Mesodermal cell (in vitro differentiated cells): ENCODE measurements at regions not wholly inside any gene's neighbourhood (a gene's known extent, or its start where the extent isn't known, plus 50 kb on each side); places are given as distances from the start of the nearest gene placed in this dataset.

ENCODE experiments used
- H3K27ac ChIP-seq: 2 replicates; pipeline ENCODE4 v1.7.0; 2013; ENCODE audit warnings: mild to moderate bottlenecking, low read depth, low read length, moderate library complexity; ENCODE audit not compliant: severe bottlenecking
- H3K36me3 ChIP-seq: 2 replicates; pipeline ENCODE4 v1.7.1; 2013; ENCODE audit warnings: mild to moderate bottlenecking, low read length, moderate library complexity; ENCODE audit not compliant: control insufficient read depth, insufficient read depth
- H3K4me1 ChIP-seq: one replicate; pipeline ENCODE4 v1.7.1; 2013; ENCODE audit warnings: mild to moderate bottlenecking, low read length; ENCODE audit not compliant: insufficient read depth, control insufficient read depth, poor library complexity, severe bottlenecking
- H3K4me3 ChIP-seq: 2 replicates; pipeline ENCODE4 v1.7.0; 2013; ENCODE audit warnings: low read length, control low read depth, mild to moderate bottlenecking; ENCODE audit not compliant: insufficient read depth, poor library complexity, severe bottlenecking; ENCODE audit errors: extremely low read depth
- H3K9me3 ChIP-seq: 2 replicates; pipeline ENCODE4 v1.7.1; 2013; ENCODE audit warnings: mild to moderate bottlenecking, low read length, moderate library complexity; ENCODE audit not compliant: control insufficient read depth
- WGBS, 2 experiments: methylation state at CpG; one replicate each; pipeline ENCODE4 v1.1.5; 2013; ENCODE audit warnings: missing lambda C conversion rate in 2 of 2; ENCODE audit not compliant: insufficient coverage in 2 of 2; 5-methylcytosine and 5-hydroxymethylcytosine counted together

GRCh38 chr3:46097691-46098241 is 70.5 kb upstream of the XCR1 start:
- Histone ChIP-seq H3K4me3 (no peak overlapping the region), H3K36me3 (no peaks in the 10 kb centered on the region), H3K4me1 (no peaks in the 10 kb centered on the region), H3K27ac (no peak overlapping the region), H3K9me3 (no peaks in the 10 kb centered on the region)
- WGBS, 2 experiments, result 92 to 94% methylated on average over 6 of the region's 6 CpGs

GRCh38 chr3:46096781-46097180 is 69.5 kb upstream of the XCR1 start:
- no peak overlapping the region for H3K4me3 ChIP-seq
- H3K36me3 ChIP-seq, result no peaks in the 10 kb centered on the region
- no peak overlapping the region for H3K27ac ChIP-seq
- no peaks in the 10 kb centered on the region for H3K9me3 ChIP-seq
- H3K4me1 ChIP-seq, result no peaks in the 10 kb centered on the region
- 83 to 94% methylated on average over 4 to 5 of the region's 5 CpGs for WGBS, 2 experiments

GRCh38 chr3:46096336-46096735 is 69.1 kb upstream of the XCR1 start:
- Histone ChIP-seq H3K36me3 (no peaks in the 10 kb centered on the region), H3K9me3 (no peaks in the 10 kb centered on the region), H3K4me3 (no peak overlapping the region), H3K27ac (no peak overlapping the region), H3K4me1 (no peaks in the 10 kb centered on the region)
- WGBS, 2 experiments, result 93 to 100% methylated on average over 3 of the region's 4 CpGs

GRCh38 chr3:46095307-46095706 is 68.0 kb upstream of the XCR1 start:
- H3K4me1 ChIP-seq, result no peaks in the 10 kb centered on the region
- H3K27ac ChIP-seq, result no peak overlapping the region
- no peaks in the 10 kb centered on the region for H3K9me3 ChIP-seq
- H3K4me3 ChIP-seq, result no peak overlapping the region
- no peaks in the 10 kb centered on the region for H3K36me3 ChIP-seq
- WGBS, 2 experiments, result 93 to 94% methylated on average over 2 of the region's 5 CpGs

- 56 to 60% methylated on average over 1 of the region's 1 CpG for WGBS, 2 experiments
- Histone ChIP-seq H3K27ac (no peak overlapping the region), H3K36me3 (no peaks in the 10 kb centered on the region), H3K4me3 (no peak overlapping the region), H3K9me3 (no peaks in the 10 kb centered on the region), H3K4me1 (no peaks in the 10 kb centered on the region)
These were observed 67.2 kb upstream of the XCR1 start for GRCh38 chr3:46094506-46094905.

- no peaks in the 10 kb centered on the region for H3K4me1 ChIP-seq
- H3K36me3 ChIP-seq, result no peaks in the 10 kb centered on the region
- no peak overlapping the region for H3K4me3 ChIP-seq
- H3K9me3 ChIP-seq, result no peaks in the 10 kb centered on the region
- WGBS, 2 experiments, result 82 to 88% methylated on average over 3 of the region's 4 CpGs
- H3K27ac ChIP-seq, result no peak overlapping the region
These were observed 66.7 kb upstream of the XCR1 start for GRCh38 chr3:46093966-46094365.

- WGBS, 2 experiments, result 100% methylated on average over 1 of the region's 2 CpGs
- no peaks in the 10 kb centered on the region for H3K9me3 ChIP-seq
These were observed 66.2 kb upstream of the XCR1 start for GRCh38 chr3:46093327-46093942.

GRCh38 chr3:46092702-46093080 is 65.4 kb upstream of the XCR1 start:
- 92 to 94% methylated on average over 2 of the region's 2 CpGs for WGBS, 2 experiments
- no peaks in the 10 kb centered on the region for H3K9me3 ChIP-seq
- no peak overlapping the region for H3K27ac ChIP-seq
- H3K4me3 ChIP-seq, result no peak overlapping the region
- no peaks in the 10 kb centered on the region for H3K36me3 ChIP-seq
- H3K4me1 ChIP-seq, result no peaks in the 10 kb centered on the region

More at GRCh38 chr3:46093327-46093942, 66.2 kb upstream of the XCR1 start:
- no peak overlapping the region for H3K27ac ChIP-seq
- no peaks in the 10 kb centered on the region for H3K36me3 ChIP-seq
- H3K4me3 ChIP-seq, result no peak overlapping the region
- H3K4me1 ChIP-seq, result no peaks in the 10 kb centered on the region

- Histone ChIP-seq H3K9me3 (no peaks in the 10 kb centered on the region), H3K4me1 (no peaks in the 10 kb centered on the region), H3K27ac (no peak overlapping the region), H3K36me3 (no peaks in the 10 kb centered on the region), H3K4me3 (no peak overlapping the region)
- WGBS, 2 experiments, result 75 to 81% methylated on average over 1 to 3 of the region's 4 CpGs
These were observed 64.7 kb upstream of the XCR1 start for GRCh38 chr3:46091741-46092701.

GRCh38 chr3:46091046-46091445 is 63.8 kb upstream of the XCR1 start:
- 100% methylated on average over 3 of the region's 3 CpGs for WGBS, 2 experiments
- Histone ChIP-seq H3K4me1 (no peaks in the 10 kb centered on the region), H3K36me3 (no peaks in the 10 kb centered on the region), H3K4me3 (no peak overlapping the region), H3K27ac (no peak overlapping the region), H3K9me3 (no peaks in the 10 kb centered on the region)
